Loucy (cell line): ENCODE measurements at regions not wholly inside any gene's neighbourhood (a gene's known extent, or its start where the extent isn't known, plus 50 kb on each side); places are given as distances from the start of the nearest gene placed in this dataset.

Experiments used
- EZH2phosphoT487 ChIP-seq: fragments of 200-600 bp; IDR thresholded peaks from 2 replicates; pipeline ENCODE4 v1.6.1; 2018; ENCODE audit warnings: antibody characterized with exemption, mild to moderate bottlenecking, moderate library complexity, borderline replicate concordance
- TF ChIP-seq, protein P1 (sequence below): fragments of 200-600 bp; sonication (generic); conservative IDR thresholded peaks from 2 replicates; pipeline ENCODE4 v1.5.1; 2014; ENCODE audit warnings: mild to moderate bottlenecking, antibody characterized with exemption, low read length

DNA sequence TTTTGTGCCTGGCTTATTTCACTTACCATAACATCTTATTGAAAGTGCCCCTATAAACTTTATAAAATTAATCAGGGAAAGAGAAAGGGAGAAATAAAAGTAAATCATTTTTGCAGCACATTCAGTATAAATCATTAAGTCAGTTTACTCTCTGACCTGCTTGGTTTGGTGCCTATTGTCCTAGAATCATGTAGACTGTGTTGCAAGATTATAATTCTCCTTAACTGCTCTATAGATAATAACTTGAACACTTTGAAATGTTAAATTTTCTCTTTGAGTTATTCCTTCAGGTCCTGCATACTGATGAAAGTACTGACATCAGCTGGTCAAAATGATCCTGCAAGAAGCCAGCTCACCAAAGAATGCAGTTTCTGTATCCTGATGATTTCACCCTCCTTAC, 969.6 kb upstream of the GJE1 start:
- TF ChIP-seq, protein P1, sequence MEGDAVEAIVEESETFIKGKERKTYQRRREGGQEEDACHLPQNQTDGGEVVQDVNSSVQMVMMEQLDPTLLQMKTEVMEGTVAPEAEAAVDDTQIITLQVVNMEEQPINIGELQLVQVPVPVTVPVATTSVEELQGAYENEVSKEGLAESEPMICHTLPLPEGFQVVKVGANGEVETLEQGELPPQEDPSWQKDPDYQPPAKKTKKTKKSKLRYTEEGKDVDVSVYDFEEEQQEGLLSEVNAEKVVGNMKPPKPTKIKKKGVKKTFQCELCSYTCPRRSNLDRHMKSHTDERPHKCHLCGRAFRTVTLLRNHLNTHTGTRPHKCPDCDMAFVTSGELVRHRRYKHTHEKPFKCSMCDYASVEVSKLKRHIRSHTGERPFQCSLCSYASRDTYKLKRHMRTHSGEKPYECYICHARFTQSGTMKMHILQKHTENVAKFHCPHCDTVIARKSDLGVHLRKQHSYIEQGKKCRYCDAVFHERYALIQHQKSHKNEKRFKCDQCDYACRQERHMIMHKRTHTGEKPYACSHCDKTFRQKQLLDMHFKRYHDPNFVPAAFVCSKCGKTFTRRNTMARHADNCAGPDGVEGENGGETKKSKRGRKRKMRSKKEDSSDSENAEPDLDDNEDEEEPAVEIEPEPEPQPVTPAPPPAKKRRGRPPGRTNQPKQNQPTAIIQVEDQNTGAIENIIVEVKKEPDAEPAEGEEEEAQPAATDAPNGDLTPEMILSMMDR = no peak
- TF ChIP-seq EZH2phosphoT487 = no peak
